Liver (tissue), 8 donors: ENCODE measurements at regions not wholly inside any gene's neighbourhood (a gene's known extent, or its start where the extent isn't known, plus 50 kb on each side); places are given as distances from the start of the nearest gene placed in this dataset.
A peak's percentile ranks its signal among the peaks of the same experiment; 100 is the strongest.

Source experiments
- DNase-seq: peaks from one replicate; pipeline ENCODE4 v3.0.0-alpha.2; 2017; ENCODE audit warnings: low spot score
- H3K27ac ChIP-seq, 2 donors: one replicate each; pipeline ENCODE4 v1.7.0; 2013; ENCODE audit warnings: inconsistent platforms in 2 of 2, low read length in 2 of 2, control low read depth in 1 of 2, low read depth in 1 of 2, mild to moderate bottlenecking in 1 of 2
- H3K27me3 ChIP-seq, 4 donors: one replicate each; pipeline versions ENCODE4 v1.6.1 to v1.7.0; 2013; ENCODE audit warnings: low read length in 3 of 4, inconsistent platforms in 1 of 4, mild to moderate bottlenecking in 1 of 4, moderate library complexity in 1 of 4; ENCODE audit not compliant: control insufficient read depth in 4 of 4, insufficient read depth in 4 of 4
- H3K36me3 ChIP-seq, 4 donors: one replicate each; pipeline versions ENCODE4 v1.6.1 to v1.7.0; 2013; ENCODE audit warnings: low read length in 3 of 4, mild to moderate bottlenecking in 3 of 4, low read depth in 1 of 4, moderate library complexity in 1 of 4; ENCODE audit not compliant: control insufficient read depth in 4 of 4, insufficient read depth in 3 of 4
- H3K4me1 ChIP-seq, 4 donors: one replicate each; pipeline versions ENCODE4 v1.6.1 to v1.7.0; 2013; ENCODE audit warnings: low read length in 3 of 4, mild to moderate bottlenecking in 3 of 4, moderate library complexity in 1 of 4; ENCODE audit not compliant: control insufficient read depth in 4 of 4, insufficient read depth in 4 of 4
- H3K4me3 ChIP-seq, 3 donors: one replicate each; pipeline versions ENCODE4 v1.6.1 to v1.7.0; 2013; ENCODE audit warnings: low read length in 3 of 3, control low read depth in 1 of 3, low read depth in 1 of 3, mild to moderate bottlenecking in 1 of 3
- H3K9ac ChIP-seq, 2 donors: one replicate each; pipeline ENCODE4 v1.7.0; 2013; ENCODE audit warnings: low read length in 2 of 2, mild to moderate bottlenecking in 2 of 2, moderate library complexity in 2 of 2, control low read depth in 1 of 2, low read depth in 1 of 2
- H3K9me3 ChIP-seq, 4 donors: one replicate each; pipeline versions ENCODE4 v1.6.1 to v1.7.0; 2013; ENCODE audit warnings: low read length in 3 of 4; ENCODE audit not compliant: control insufficient read depth in 4 of 4
- ATF3 ChIP-seq: IDR thresholded peaks from 2 replicates; pipeline ENCODE4 v1.6.1; 2016; ENCODE audit warnings: antibody characterized with exemption
- CTCF ChIP-seq: fragments of 150-350 bp; IDR thresholded peaks from 2 replicates; pipeline ENCODE4 v1.5.1; 2017; ENCODE audit warnings: improper control_type of control experiment, low read depth, low read length; ENCODE audit not compliant: missing input control
- EGR1 ChIP-seq, 2 donors: IDR thresholded peaks; 2 replicates each; pipeline ENCODE4 v1.6.1; 2016 to 2018; ENCODE audit warnings: antibody characterized with exemption in 2 of 2, low read depth in 2 of 2
- FOXA1 ChIP-seq: IDR thresholded peaks from 2 replicates; pipeline ENCODE4 v1.6.1; 2016; ENCODE audit warnings: antibody characterized with exemption
- FOXA2 ChIP-seq: IDR thresholded peaks from 2 replicates; pipeline ENCODE4 v1.6.1; 2016; ENCODE audit warnings: antibody characterized with exemption
- GABPA ChIP-seq, 2 donors: IDR thresholded peaks in 1 of 2; conservative IDR thresholded peaks in 1 of 2; 2 replicates each; pipeline ENCODE4 v1.6.1; 2016; ENCODE audit warnings: antibody characterized with exemption in 2 of 2, mild to moderate bottlenecking in 1 of 2, moderate library complexity in 1 of 2
- HNF4A ChIP-seq, 2 donors: conservative IDR thresholded peaks; 2 replicates each; pipeline ENCODE4 v1.6.1; 2016; ENCODE audit warnings: antibody characterized with exemption in 2 of 2, mild to moderate bottlenecking in 2 of 2
- HNF4G ChIP-seq: IDR thresholded peaks from 2 replicates; pipeline ENCODE4 v1.6.1; 2016; ENCODE audit warnings: antibody characterized with exemption
- JUND ChIP-seq, 2 donors: IDR thresholded peaks; 2 replicates each; pipeline ENCODE4 v1.6.1; 2016; ENCODE audit warnings: antibody characterized with exemption in 2 of 2
- NR2F2 ChIP-seq: IDR thresholded peaks from 2 replicates; pipeline ENCODE4 v1.6.1; 2016; ENCODE audit warnings: antibody characterized with exemption
- RAD21 ChIP-seq, 2 donors: IDR thresholded peaks; 2 replicates each; pipeline ENCODE4 v1.6.1; 2016; ENCODE audit warnings: antibody characterized with exemption in 2 of 2, mild to moderate bottlenecking in 2 of 2
- RXRA ChIP-seq, 2 donors: IDR thresholded peaks; 2 replicates each; pipeline ENCODE4 v1.6.1; 2017 to 2018; ENCODE audit warnings: antibody characterized with exemption in 2 of 2, mild to moderate bottlenecking in 1 of 2
- SP1 ChIP-seq: IDR thresholded peaks from 2 replicates; pipeline ENCODE4 v1.6.1; 2018; ENCODE audit warnings: antibody characterized with exemption, mild to moderate bottlenecking
- TAF1 ChIP-seq: conservative IDR thresholded peaks from 2 replicates; pipeline ENCODE4 v1.6.1; 2016; ENCODE audit warnings: antibody characterized with exemption, mild to moderate bottlenecking
- YY1 ChIP-seq: IDR thresholded peaks from 2 replicates; pipeline ENCODE4 v1.6.1; 2016; ENCODE audit warnings: antibody characterized with exemption, mild to moderate bottlenecking
- ZBTB33 ChIP-seq: IDR thresholded peaks from 2 replicates; pipeline ENCODE4 v1.6.1; 2016; ENCODE audit warnings: antibody characterized with exemption
- WGBS: extraction: QIAGEN DNeasy Blood & Tissue Kit; methylation state at CpG from one replicate; pipeline ENCODE4 v1.1.7; 2013; 5-methylcytosine and 5-hydroxymethylcytosine counted together
- TF ChIP-seq, protein P1 (sequence below): IDR thresholded peaks from 2 replicates; pipeline ENCODE4 v1.6.1; 2016; ENCODE audit warnings: antibody characterized with exemption
- donor health status: healthy.
- donor health status: healthy.
- donor health status: healthy.
- donor health status: healthy.
- donor health status: healthy.

GRCh38 chrY:15600565-15600964 lies 1076.2 kb downstream of the NLGN4Y start (continued):
- TF ChIP-seq ZBTB33 (no peak), RAD21 (IDR thresholded peaks at IDR 0.05) (no peak), JUND (IDR thresholded peaks at IDR 0.05) (no peak), FOXA2 (no peak), GABPA (IDR thresholded peaks at IDR 0.05 in 1 of 2, conservative IDR thresholded peaks at IDR 0.05 in 1 of 2) (no peak), HNF4A (conservative IDR thresholded peaks at IDR 0.05) (no peak), SP1 (no peak), YY1 (no peak), EGR1 (IDR thresholded peaks at IDR 0.05; ENCODE audit: low read depth in 2 of 2) (no peak), ATF3 (no peak), HNF4G (no peak), NR2F2 (no peak), RXRA (IDR thresholded peaks at IDR 0.05) (no peak), TAF1 (no peak)
- TF ChIP-seq, protein P1, sequence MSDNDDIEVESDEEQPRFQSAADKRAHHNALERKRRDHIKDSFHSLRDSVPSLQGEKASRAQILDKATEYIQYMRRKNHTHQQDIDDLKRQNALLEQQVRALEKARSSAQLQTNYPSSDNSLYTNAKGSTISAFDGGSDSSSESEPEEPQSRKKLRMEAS, result no peak

DNA sequence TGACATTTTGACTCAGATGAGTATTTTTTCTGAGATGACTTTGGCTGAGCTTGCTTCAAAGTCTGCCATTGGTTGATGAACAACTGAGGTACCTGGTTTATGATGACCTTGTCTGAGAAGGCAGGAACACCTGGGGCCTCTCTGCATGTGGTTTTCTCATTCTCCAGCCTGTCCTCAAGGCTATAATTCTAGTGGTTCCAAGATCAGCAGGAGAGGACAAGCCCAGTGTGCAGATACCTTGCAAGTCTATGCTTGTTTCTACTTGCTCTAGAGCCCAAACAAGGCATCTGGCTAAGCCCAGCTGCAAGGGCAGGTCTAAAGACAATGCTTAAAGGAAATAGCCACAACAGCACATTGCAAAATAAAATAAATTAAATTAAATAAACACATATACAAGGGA lies 1100.0 kb downstream of the NLGN4Y start:
- no peak for DNase-seq
- H3K9me3 ChIP-seq, result no peaks in the 10 kb centered on the region
- H3K9ac ChIP-seq, result no peak overlapping the region
- no peak for TF ChIP-seq CTCF
- TF ChIP-seq ATF3, result no peak
- no peak for TF ChIP-seq HNF4G
- TF ChIP-seq GABPA (IDR thresholded peaks at IDR 0.05 in 1 of 2, conservative IDR thresholded peaks at IDR 0.05 in 1 of 2), result no peak
- TF ChIP-seq, protein P1, result no peak
- no peak for TF ChIP-seq FOXA1
- no peak for TF ChIP-seq TAF1
- no peak for TF ChIP-seq YY1
- no peak for TF ChIP-seq SP1
- no peak for TF ChIP-seq HNF4A (conservative IDR thresholded peaks at IDR 0.05)
- no peak for TF ChIP-seq RXRA (IDR thresholded peaks at IDR 0.05)
- no peak for TF ChIP-seq JUND (IDR thresholded peaks at IDR 0.05)
- H3K4me1 ChIP-seq, result no peaks in the 10 kb centered on the region
- no peaks in the 10 kb centered on the region for H3K36me3 ChIP-seq
- H3K27me3 ChIP-seq, result no peaks in the 10 kb centered on the region
- no peak overlapping the region for H3K4me3 ChIP-seq
- H3K27ac ChIP-seq, result no peak overlapping the region

DNA sequence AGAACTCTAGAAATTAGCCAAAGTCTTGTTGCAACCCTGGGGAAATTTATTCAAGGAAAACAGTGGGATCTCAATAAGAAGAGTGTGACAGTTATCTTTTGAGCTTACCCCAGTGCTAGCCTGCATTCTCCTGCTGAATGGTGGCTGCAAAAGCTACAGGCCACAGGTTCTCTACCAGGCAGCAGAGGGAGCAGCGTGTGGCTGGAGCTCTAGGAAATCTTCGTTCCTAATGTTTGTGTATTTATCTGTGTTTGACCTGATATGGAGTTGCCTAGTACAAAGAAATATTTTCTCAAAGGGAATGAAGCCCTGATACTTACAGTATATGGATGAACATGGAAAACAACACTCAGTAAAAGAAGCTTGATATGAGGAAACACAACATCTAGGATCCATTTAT lies 1100.6 kb downstream of the NLGN4Y start:
- Histone ChIP-seq H3K9ac (no peak overlapping the region), H3K9me3 (no peaks in the 10 kb centered on the region), H3K4me1 (no peaks in the 10 kb centered on the region), H3K4me3 (no peak overlapping the region), H3K27me3 (no peaks in the 10 kb centered on the region), H3K27ac (no peak overlapping the region), H3K36me3 (no peaks in the 10 kb centered on the region)
- no peak for TF ChIP-seq ZBTB33
- TF ChIP-seq SP1, result no peak
- TF ChIP-seq, protein P1, result no peak
- peak in 1 of 2 donors; percentile 33 for TF ChIP-seq RAD21 (IDR thresholded peaks at IDR 0.05)
- TF ChIP-seq TAF1, result no peak
- DNase-seq, result no peak
- WGBS, result 8% methylated on average over 2 of the region's 2 CpGs
